HS-5 (cell line): ENCODE measurements at regions not wholly inside any gene's neighbourhood (a gene's known extent, or its start where the extent isn't known, plus 50 kb on each side); places are given as distances from the start of the nearest gene placed in this dataset.

ENCODE experiments used
- DNase-seq: peaks from one replicate; pipeline ENCODE4 v3.0.0-alpha.2; 2012; ENCODE audit warnings: low read depth

- DNase-seq = no peak
Measured at GRCh38 chr12:92030618-92031017, 115.0 kb downstream of the BTG1 start.

DNA sequence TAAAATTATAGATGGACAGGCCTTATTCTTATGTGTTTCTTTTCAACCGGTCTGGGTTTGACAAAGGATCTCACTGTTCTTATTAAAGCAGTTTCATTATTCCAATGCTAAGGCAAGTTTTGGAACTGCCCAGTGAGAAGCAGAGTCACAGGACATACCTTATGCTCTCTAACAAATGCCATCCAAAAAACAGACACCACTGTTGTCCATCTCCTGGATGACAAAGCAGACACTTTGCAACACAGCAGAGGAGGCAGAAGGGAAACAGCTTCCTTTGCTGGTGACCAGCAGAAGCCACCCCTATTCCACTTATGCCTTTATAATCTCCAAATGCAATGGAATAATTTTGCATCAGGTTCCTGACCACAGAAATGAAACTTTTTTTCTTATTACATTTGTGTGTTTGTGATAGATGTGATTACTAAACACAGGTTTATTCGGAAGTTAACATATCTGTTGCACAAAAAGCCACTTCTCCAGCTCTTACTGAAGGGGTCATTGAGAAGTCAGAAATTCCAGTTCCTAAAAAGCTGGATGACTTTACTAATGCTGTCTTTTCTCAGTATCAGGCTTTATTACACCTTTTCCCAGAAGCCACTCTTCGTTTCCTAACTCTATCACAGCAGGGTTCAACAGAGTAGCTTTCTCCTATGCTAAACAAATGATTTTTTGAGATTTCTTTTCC lies 115.6 kb downstream of the BTG1 start:
- DNase-seq = no peak

- DNase-seq = no peak
Measured at GRCh38 chr12:92029136-92029535, 116.5 kb downstream of the BTG1 start.

- no peak for DNase-seq
Measured at GRCh38 chr12:92028441-92028709, 117.3 kb downstream of the BTG1 start.

DNA sequence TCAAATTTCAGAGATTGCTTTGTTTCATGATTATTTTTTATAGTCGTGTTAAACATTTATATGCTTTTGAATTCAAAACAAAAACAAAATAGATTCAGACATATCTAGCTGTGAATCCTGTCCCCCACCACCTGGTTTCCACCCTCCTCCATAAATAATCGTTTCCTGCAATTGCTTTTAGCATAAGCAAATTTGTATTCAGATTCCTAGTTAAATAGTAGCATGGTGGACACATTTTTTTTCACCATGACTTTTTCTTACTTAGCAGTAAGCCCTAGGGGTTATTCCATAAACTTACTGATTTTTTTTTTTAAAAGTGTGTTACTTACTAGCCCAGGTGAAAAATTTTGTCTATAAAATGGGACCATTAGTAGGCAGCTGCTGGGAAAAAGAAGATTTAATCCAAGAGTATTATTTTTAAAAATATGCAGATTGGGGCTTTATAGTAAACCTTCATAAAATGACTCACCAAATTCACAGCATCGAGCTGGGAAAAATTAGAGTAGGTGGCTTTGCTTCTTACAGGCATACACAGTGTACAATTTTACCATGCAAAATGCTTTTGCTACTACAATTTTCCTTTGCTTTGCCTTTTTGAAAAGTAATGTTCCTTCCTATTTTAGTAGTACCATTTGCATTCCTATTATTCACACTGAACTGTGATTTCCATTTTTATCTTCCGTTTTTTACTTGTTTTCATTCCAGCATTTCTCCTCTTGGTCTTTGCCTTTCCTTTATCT lies 117.8 kb downstream of the BTG1 start:
- no peak for DNase-seq

- DNase-seq = no peak
Measured at GRCh38 chr12:92027243-92027642, 118.4 kb downstream of the BTG1 start.

- no peak for DNase-seq
Measured at GRCh38 chr12:92025462-92026207, 120.0 kb downstream of the BTG1 start.

DNA sequence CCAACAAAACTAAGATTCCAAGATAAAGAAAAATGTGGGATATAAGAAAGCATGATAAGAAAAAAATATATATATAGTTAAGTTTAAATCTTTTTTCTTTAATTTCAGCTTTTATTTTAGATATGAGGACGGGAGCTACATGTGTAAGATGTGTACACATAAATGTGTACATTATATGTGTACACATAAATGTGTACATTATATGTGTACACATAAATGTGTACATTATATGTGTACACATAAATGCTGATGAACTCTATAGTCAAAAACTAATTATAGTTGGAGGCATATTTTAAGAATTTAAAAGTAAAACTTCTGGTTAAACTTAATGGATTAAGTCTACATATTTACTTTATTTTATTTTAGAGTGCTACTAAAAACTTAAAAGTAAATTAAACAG lies 123.6 kb downstream of the BTG1 start:
- DNase-seq = no peak

- DNase-seq = no peak
Measured at GRCh38 chr12:92021666-92022035, 124.0 kb downstream of the BTG1 start.

GRCh38 chr12:92020983-92021665 lies 124.5 kb downstream of the BTG1 start:
- DNase-seq = no peak

GRCh38 chr12:92019491-92020277 lies 126.0 kb downstream of the BTG1 start:
- no peak for DNase-seq

DNA sequence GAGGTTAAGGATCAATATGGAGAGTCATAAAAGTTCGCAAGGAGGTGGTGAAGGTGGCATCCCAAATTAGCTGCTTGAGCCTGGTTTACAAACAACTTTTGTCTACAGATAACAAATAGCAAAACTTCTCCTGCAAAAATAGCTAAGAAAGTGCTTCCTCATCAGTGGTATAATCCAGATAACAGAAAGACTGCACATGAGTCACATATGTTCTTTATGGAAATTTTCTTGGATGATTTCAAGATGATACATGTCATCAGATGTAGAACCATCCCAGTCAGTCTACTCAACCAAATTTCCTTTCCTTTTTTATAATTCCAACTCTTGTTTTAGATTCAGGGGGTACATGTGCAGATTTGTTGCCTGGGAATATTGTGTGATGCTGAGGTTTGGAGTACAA lies 133.0 kb downstream of the BTG1 start:
- DNase-seq = no peak

DNA sequence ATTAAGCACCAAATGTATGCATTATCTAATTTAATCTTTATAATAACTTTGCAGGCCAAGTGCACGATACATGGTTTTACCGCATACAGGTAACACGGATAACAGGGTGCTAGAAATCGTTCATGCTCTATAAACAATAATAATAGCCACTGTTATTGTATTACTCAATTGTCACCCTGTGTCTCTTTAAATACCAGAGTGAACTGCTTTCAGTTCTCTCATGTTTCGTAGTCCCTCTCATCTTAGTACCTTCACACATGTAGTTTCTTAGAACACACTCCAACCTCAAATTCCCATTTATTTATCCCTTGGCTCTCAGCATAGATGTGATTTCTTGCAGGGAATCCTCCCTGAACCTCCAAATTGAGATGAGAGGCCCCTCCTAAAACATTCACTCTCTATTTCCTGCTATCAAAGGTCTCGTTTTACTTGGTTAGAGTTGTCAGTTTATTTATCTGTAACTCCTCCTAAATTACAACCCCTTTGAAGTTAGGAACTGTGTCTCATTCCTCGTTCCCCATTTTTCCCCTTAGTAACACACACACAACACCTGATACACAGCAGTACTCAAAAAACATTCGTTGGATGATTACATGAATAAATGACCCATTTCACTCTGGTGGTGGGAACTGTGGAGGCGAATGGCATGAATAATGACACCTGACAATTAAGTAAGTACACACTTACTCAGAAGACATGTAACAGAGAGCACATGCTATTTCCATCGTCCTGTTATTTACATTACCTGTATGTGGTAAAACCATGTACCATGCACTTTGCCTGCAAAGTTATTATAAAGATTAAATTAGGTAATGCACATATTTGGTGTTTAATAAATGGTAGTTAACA lies 134.6 kb downstream of the BTG1 start:
- DNase-seq = no peak

- no peak for DNase-seq
Measured at GRCh38 chr12:92010368-92010767, 135.3 kb downstream of the BTG1 start.

- no peak for DNase-seq
Measured at GRCh38 chr12:92008345-92008744, 137.3 kb downstream of the BTG1 start.

GRCh38 chr12:92007787-92008186 lies 137.9 kb downstream of the BTG1 start:
- DNase-seq = no peak

DNA sequence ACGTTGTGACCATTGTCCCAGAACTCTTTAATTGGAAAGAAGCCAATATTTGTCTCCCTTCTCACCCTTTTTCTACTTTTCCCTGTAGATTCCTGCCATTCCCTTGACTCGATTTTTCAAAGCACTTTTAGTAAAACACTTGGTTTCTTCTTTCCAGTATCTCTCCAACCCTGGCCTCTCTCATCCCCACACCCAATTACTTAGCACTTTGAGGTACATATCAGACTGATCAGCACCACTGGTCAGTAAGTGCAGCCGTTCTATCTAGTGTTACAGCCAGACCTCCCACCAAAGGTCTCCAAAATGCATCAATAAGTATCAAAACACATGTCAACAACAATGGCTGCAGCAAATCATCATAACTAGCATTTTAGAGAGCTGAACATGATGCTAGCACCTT lies 141.9 kb downstream of the BTG1 start:
- DNase-seq = no peak

DNA sequence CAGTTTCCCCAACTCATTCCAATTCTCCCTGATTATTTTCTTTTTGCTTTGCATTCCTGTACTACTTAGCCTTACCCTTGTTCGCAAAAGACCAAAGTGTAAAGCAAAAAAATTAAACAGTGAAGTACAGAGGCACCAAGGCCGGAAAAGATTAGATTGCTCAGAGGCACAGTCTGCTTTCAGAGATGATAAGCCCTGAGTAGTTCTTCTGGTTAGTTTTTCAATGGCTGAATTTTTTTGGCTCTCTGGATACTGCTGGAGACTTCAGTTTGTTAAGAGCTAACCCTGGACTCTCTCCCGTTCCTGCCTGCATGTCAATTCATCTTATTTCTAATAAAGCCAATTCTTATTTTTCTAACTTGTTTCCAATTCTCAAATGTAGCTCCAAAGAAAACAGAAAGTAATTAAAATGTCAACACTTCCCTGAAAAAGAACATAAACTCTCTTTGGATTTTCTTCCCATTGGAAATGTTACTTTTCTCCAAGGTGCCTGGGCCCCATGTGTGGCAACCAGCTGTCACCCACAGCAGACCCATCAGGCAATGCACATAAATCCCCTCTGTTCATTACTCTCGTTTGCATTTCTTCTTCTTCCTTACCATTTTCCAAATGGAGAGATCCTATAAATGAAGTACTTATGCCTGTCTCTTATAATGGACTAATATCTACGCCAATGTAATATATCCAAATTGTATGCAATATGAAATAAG lies 142.8 kb downstream of the BTG1 start:
- DNase-seq = no peak

DNA sequence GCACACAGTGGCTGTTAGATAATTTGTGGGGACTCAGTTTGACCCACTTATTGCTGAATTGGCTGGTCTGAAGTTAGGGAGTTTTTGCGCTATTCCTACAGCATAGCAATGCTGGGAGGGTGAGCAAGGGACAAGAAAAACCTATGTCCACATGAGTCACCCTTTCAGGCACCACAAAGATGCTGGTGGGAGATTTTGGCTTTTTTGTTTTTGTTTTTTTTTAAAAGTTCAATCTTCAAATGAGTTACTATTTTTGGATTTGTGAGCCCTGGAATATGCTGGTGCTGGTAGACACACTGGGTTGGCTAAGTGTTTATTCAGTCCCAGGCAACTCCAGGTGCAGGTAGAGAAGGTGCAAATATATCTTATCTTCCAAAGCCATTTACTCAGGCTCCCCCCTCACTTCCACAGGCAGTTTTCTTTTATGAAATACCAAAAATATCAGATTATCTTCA lies 143.4 kb downstream of the BTG1 start:
- DNase-seq = no peak

GRCh38 chr12:92000597-92000996 lies 145.0 kb downstream of the BTG1 start:
- DNase-seq = no peak
